Right lobe of liver (tissue), 6 donors: ENCODE measurements at regions not wholly inside any gene's neighbourhood (a gene's known extent, or its start where the extent isn't known, plus 50 kb on each side); places are given as distances from the start of the nearest gene placed in this dataset.

Experiments
- ATAC-seq, 4 donors: fragments of 200-7000 bp; cut with Tn5 transposase; one replicate each; pipeline ENCODE4 v1.9.1; 2020; ENCODE audit warnings: mild to moderate bottlenecking in 4 of 4, moderate library complexity in 4 of 4
- DNase-seq, 3 donors: peaks; one replicate each; pipeline ENCODE4 v3.0.0-alpha.2; 2020
- H3K27ac ChIP-seq, 3 donors: fragments of 200-600 bp; one replicate each; pipeline ENCODE4 v1.8.0; 2022
- H3K27me3 ChIP-seq, 2 donors: fragments of 200-600 bp; one replicate each; pipeline ENCODE4 v1.8.0; 2022
- H3K36me3 ChIP-seq, 4 donors: fragments of 200-600 bp; sonication (generic) in 1 of 4; one replicate each; pipeline versions ENCODE4 v1.5.1 to v1.8.0; 2017 to 2022; ENCODE audit warnings: control low read depth in 1 of 4
- H3K4me1 ChIP-seq, 4 donors: fragments of 200-600 bp; sonication (generic) in 1 of 4; one replicate each; pipeline versions ENCODE4 v1.5.1 to v1.8.0; 2017 to 2022; ENCODE audit warnings: control low read depth in 1 of 4
- H3K4me3 ChIP-seq, 3 donors: fragments of 200-600 bp; one replicate each; pipeline ENCODE4 v1.8.0; 2022
- H3K9me3 ChIP-seq, 4 donors: fragments of 200-600 bp; sonication (generic) in 1 of 4; one replicate each; pipeline versions ENCODE4 v1.5.1 to v1.8.0; 2017 to 2022; ENCODE audit warnings: control low read depth in 1 of 4
- POLR2A ChIP-seq: fragments of 450-650 bp; IDR thresholded peaks from one replicate; pipeline ENCODE4 v1.6.1; 2017; ENCODE audit warnings: antibody characterized with exemption, mild to moderate bottlenecking
- WGBS: methylation state at CpG from one replicate; pipeline ENCODE4 v1.1.6; 2018; ENCODE audit warnings: low coverage, low lambda C conversion rate; ENCODE audit not compliant: insufficient coverage; ENCODE audit errors: missing lambda C conversion rate; 5-methylcytosine and 5-hydroxymethylcytosine counted together
- intact Hi-C, 2 donors: fragments of 100-400 bp; cut with DNase I; formaldehyde crosslinking; loops; one replicate each; pipeline versions ENCODE4 v1.11.2 to v1.14.1; 2022
- TF ChIP-seq, protein P1 (sequence below), 4 donors: fragments of 200-600 bp in 3 of 4; fragments of 450-650 bp in 1 of 4; IDR thresholded peaks; one replicate each; pipeline versions ENCODE4 v1.5.1 to v1.8.0; 2016 to 2022; ENCODE audit warnings: antibody characterized with exemption in 4 of 4, mild to moderate bottlenecking in 2 of 4
- donor health status: DM: no; HTN: yes; CAD: no.
- donor health status: DM: no; HTN: no; CAD: no.
- donor health status: DM: no; HTN: no; CAD: no.
- donor health status: DM: no; HTN: yes; CAD: no.
- donor health status: DM: no; HTN: yes; CAD: no.

DNA sequence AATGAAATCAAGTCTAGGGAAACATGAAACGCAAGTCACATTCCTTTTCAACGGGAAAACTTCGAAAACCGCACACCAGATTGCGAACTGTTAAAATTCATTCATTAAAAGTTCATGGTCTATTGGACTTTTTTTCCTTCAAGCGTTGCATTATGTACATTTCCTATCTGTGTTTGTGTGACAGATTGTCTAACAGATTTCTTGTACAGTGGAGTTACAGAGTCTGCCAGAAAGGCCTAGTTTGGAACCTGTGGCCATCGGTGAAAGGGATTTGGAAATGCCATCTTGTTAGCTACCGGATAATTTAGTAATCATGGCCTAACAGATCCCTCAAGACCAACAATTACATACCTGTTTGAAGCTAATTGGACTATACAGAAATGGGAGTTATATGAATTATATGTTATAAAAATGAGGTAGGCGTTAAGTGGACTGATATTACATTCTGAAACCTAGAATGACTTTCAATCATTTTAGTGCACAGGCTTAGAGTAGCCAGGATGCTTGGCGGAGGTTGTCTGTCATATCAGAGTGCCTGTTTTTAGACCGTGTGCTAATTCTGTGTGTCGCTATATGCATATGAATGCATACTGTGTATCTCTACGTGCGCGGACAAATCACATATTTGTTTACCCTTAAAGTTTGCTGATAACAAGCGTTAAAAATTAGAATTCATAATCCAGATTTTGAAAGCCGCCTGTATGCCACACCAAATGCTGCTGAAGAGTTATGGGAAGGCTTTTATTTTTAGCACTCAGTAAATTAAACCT is 885.4 kb upstream of the RBFOX1 start:
- Histone ChIP-seq H3K9me3 (no peaks in the 10 kb centered on the region), H3K36me3 (no peaks in the 10 kb centered on the region), H3K27me3 (no peaks in the 10 kb centered on the region), H3K4me1 (no peaks in the 10 kb centered on the region), H3K27ac (no peak overlapping the region), H3K4me3 (no peak overlapping the region)
- TF ChIP-seq POLR2A: no peak
- TF ChIP-seq, protein P1, sequence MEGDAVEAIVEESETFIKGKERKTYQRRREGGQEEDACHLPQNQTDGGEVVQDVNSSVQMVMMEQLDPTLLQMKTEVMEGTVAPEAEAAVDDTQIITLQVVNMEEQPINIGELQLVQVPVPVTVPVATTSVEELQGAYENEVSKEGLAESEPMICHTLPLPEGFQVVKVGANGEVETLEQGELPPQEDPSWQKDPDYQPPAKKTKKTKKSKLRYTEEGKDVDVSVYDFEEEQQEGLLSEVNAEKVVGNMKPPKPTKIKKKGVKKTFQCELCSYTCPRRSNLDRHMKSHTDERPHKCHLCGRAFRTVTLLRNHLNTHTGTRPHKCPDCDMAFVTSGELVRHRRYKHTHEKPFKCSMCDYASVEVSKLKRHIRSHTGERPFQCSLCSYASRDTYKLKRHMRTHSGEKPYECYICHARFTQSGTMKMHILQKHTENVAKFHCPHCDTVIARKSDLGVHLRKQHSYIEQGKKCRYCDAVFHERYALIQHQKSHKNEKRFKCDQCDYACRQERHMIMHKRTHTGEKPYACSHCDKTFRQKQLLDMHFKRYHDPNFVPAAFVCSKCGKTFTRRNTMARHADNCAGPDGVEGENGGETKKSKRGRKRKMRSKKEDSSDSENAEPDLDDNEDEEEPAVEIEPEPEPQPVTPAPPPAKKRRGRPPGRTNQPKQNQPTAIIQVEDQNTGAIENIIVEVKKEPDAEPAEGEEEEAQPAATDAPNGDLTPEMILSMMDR (IDR thresholded peaks at IDR 0.05): no peak
- ATAC-seq (no peak), DNase-seq (no peak)
- intact Hi-C loops: no loop called here
- WGBS: 76% methylated on average over 17 of the region's 17 CpGs

DNA sequence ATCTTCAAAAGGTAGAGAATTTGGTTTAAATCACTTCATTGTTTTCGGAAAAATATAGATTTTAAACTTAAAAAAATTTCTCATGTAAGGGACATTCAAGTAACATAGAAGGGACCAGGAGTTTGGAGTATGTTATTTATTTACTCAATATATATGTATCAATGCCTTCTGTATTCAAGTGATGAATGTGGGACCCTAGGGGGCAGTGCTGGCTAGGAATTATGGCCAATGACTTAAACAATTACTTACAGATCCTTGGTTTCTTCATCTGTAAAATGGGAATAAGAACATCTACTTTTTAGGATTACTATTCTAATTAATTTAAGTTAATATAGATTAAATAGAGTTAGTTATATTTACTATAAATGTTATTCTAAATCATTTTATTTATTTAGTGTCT is 886.3 kb upstream of the RBFOX1 start:
- 47% methylated on average over 1 of the region's 1 CpG for WGBS
- DNase-seq: no peak
- TF ChIP-seq, protein P1 (IDR thresholded peaks at IDR 0.05): no peak
- TF ChIP-seq POLR2A: no peak
- ATAC-seq: no peak
- H3K4me3 ChIP-seq: no peak overlapping the region
- intact Hi-C loops: no loop called here
- H3K27ac ChIP-seq: no peak overlapping the region
- no peaks in the 10 kb centered on the region for H3K4me1 ChIP-seq
- H3K27me3 ChIP-seq: no peaks in the 10 kb centered on the region
- H3K9me3 ChIP-seq: no peaks in the 10 kb centered on the region
- H3K36me3 ChIP-seq: no peaks in the 10 kb centered on the region

DNA sequence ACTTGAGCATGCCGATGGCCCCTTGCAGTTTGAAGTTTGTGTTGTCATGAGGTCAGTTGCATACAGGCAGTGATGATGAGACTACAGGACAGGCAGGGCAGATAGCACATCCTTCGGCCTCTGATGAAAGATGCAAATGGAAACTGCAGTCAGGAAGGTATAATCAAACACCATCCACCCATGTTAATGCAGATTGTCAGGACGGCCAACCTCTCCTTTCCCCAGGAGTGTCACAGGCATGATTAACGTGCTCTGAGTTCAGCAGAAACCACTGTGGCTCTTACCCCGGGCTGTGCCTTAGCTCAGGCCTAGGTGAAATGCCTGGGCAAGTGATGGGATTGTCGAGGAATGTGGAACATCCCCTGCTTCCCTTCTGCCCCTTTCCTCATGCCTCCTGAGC is 893.5 kb upstream of the RBFOX1 start:
- no peak overlapping the region for H3K27ac ChIP-seq
- no peaks in the 10 kb centered on the region for H3K27me3 ChIP-seq
- 34% methylated on average over 5 of the region's 6 CpGs for WGBS
- H3K9me3 ChIP-seq: no peaks in the 10 kb centered on the region
- ATAC-seq: no peak
- no peaks in the 10 kb centered on the region for H3K4me1 ChIP-seq
- DNase-seq: no peak
- H3K36me3 ChIP-seq: no peaks in the 10 kb centered on the region
- TF ChIP-seq, protein P1 (IDR thresholded peaks at IDR 0.05): no peak
- TF ChIP-seq POLR2A: no peak
- no peak overlapping the region for H3K4me3 ChIP-seq
- intact Hi-C loops: no loop called here

DNA sequence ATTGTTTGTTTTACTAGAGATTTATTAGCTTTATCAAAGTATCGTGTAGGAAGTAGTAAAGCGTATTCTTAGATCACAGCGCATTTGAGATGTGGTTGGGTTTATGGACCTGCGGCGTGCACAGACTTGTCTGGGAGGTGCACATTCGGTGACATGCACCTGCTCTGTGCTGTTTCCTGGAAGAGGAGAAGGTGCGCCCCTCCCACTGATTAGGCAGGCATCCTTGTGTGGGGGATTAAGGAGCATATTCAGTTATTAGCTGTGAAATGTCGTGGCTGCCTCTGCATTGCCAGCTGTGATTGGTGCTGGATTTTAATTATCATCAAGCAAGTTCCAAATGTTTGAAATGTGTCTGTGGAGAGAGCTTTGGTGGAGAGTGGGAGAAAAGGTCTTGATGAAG is 903.8 kb upstream of the RBFOX1 start:
- 67% methylated on average over 4 of the region's 8 CpGs for WGBS
- ATAC-seq: no peak
- no peak for DNase-seq
- Histone ChIP-seq H3K4me3 (no peak overlapping the region), H3K9me3 (no peaks in the 10 kb centered on the region), H3K27ac (no peak overlapping the region), H3K27me3 (no peaks in the 10 kb centered on the region), H3K4me1 (no peaks in the 10 kb centered on the region), H3K36me3 (no peaks in the 10 kb centered on the region)
- intact Hi-C loops: no loop called here
- TF ChIP-seq, protein P1 (IDR thresholded peaks at IDR 0.05): no peak
- no peak for TF ChIP-seq POLR2A

DNA sequence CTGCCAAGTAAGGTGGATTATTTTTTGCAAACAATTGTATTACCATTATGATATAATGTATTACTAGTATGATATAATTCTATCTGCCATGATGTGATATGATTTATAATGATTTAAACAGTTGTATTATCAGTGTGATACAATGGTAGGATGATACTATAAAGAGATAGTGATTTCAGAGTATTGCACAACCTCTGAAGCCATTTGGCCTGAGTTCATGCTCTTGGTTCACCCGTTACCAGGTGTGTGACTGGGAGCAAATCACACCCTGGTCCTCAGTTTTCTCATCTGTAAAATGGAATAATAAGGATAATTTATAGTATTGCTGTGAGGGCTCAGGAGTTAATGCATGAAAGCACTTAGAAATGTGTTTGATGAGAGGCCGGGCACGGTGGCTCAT is 905.0 kb upstream of the RBFOX1 start:
- no peak for ATAC-seq
- Histone ChIP-seq H3K27ac (no peak overlapping the region), H3K36me3 (no peaks in the 10 kb centered on the region), H3K9me3 (no peaks in the 10 kb centered on the region), H3K4me1 (no peaks in the 10 kb centered on the region), H3K4me3 (no peak overlapping the region), H3K27me3 (no peaks in the 10 kb centered on the region)
- 60% methylated on average over 3 of the region's 3 CpGs for WGBS
- DNase-seq: no peak
- TF ChIP-seq, protein P1 (IDR thresholded peaks at IDR 0.05): no peak
- TF ChIP-seq POLR2A: no peak
- intact Hi-C loops: no loop called here
